ENCODE measurements at regions not wholly inside any gene's neighbourhood (a gene's known extent, or its start where the extent isn't known, plus 50 kb on each side); places are given as distances from the start of the nearest gene placed in this dataset.

GRCh38 chr17:77610518-77610893 lies 348.0 kb upstream of the TNRC6C start:
- TF ChIP-seq, protein P1, sequence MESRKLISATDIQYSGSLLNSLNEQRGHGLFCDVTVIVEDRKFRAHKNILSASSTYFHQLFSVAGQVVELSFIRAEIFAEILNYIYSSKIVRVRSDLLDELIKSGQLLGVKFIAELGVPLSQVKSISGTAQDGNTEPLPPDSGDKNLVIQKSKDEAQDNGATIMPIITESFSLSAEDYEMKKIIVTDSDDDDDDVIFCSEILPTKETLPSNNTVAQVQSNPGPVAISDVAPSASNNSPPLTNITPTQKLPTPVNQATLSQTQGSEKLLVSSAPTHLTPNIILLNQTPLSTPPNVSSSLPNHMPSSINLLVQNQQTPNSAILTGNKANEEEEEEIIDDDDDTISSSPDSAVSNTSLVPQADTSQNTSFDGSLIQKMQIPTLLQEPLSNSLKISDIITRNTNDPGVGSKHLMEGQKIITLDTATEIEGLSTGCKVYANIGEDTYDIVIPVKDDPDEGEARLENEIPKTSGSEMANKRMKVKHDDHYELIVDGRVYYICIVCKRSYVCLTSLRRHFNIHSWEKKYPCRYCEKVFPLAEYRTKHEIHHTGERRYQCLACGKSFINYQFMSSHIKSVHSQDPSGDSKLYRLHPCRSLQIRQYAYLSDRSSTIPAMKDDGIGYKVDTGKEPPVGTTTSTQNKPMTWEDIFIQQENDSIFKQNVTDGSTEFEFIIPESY (IDR thresholded peaks at IDR 0.05), result no peak
- TF ChIP-seq, protein P2, sequence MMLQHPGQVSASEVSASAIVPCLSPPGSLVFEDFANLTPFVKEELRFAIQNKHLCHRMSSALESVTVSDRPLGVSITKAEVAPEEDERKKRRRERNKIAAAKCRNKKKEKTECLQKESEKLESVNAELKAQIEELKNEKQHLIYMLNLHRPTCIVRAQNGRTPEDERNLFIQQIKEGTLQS (IDR thresholded peaks at IDR 0.05), result no peak
- TF ChIP-seq SP1 (IDR thresholded peaks at IDR 0.05) (no peak), CTCF (IDR thresholded peaks at IDR 0.05; ENCODE audit: low read depth, low read length, missing input control) (no peak), TAF1 (conservative IDR thresholded peaks at IDR 0.05) (no peak), MAX (IDR thresholded peaks at IDR 0.05) (no peak)
- TF ChIP-seq, protein P3, sequence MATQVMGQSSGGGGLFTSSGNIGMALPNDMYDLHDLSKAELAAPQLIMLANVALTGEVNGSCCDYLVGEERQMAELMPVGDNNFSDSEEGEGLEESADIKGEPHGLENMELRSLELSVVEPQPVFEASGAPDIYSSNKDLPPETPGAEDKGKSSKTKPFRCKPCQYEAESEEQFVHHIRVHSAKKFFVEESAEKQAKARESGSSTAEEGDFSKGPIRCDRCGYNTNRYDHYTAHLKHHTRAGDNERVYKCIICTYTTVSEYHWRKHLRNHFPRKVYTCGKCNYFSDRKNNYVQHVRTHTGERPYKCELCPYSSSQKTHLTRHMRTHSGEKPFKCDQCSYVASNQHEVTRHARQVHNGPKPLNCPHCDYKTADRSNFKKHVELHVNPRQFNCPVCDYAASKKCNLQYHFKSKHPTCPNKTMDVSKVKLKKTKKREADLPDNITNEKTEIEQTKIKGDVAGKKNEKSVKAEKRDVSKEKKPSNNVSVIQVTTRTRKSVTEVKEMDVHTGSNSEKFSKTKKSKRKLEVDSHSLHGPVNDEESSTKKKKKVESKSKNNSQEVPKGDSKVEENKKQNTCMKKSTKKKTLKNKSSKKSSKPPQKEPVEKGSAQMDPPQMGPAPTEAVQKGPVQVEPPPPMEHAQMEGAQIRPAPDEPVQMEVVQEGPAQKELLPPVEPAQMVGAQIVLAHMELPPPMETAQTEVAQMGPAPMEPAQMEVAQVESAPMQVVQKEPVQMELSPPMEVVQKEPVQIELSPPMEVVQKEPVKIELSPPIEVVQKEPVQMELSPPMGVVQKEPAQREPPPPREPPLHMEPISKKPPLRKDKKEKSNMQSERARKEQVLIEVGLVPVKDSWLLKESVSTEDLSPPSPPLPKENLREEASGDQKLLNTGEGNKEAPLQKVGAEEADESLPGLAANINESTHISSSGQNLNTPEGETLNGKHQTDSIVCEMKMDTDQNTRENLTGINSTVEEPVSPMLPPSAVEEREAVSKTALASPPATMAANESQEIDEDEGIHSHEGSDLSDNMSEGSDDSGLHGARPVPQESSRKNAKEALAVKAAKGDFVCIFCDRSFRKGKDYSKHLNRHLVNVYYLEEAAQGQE (IDR thresholded peaks at IDR 0.05), result no peak

All from liver (tissue), 3 donors.